Stimulated activated CD4-positive, alpha-beta T cell treated with anti-CD3 and anti-CD28 coated beads, Interleukin-12 subunit alpha, Interleukin-12 subunit beta, amount 100 ng/mL, for 4 hours (primary cell): ENCODE measurements at regions not wholly inside any gene's neighbourhood (a gene's known extent, or its start where the extent isn't known, plus 50 kb on each side); places are given as distances from the start of the nearest gene placed in this dataset.

Experiments used
- DNase-seq: peaks from one replicate; pipeline ENCODE4 v3.0.0-alpha.2; 2020

GRCh38 chr3:194838236-194838635, 152.6 kb downstream of the FAM43A start:
- no peak for DNase-seq

GRCh38 chr3:194840661-194841514, 155.2 kb downstream of the FAM43A start:
- no peak for DNase-seq

GRCh38 chr3:194841515-194841841, 155.8 kb downstream of the FAM43A start:
- DNase-seq, result no peak

GRCh38 chr3:194843556-194843955, 157.9 kb downstream of the FAM43A start:
- no peak for DNase-seq

GRCh38 chr3:194844046-194844445, 158.4 kb downstream of the FAM43A start:
- DNase-seq, result no peak

GRCh38 chr3:194849166-194849875, 163.6 kb downstream of the FAM43A start:
- no peak for DNase-seq

- no peak for DNase-seq
These were observed 165.6 kb downstream of the FAM43A start for GRCh38 chr3:194851254-194851653.

GRCh38 chr3:194851941-194852340, 166.3 kb downstream of the FAM43A start:
- no peak for DNase-seq

GRCh38 chr3:194852345-194852744, 166.7 kb downstream of the FAM43A start:
- no peak for DNase-seq

- DNase-seq, result no peak
These were observed 167.3 kb downstream of the FAM43A start for GRCh38 chr3:194852831-194853508.

- no peak for DNase-seq
These were observed 168.5 kb downstream of the FAM43A start for GRCh38 chr3:194854206-194854605.

GRCh38 chr3:194854659-194855390, 169.1 kb downstream of the FAM43A start:
- DNase-seq, result no peak

GRCh38 chr3:194856296-194856695, 170.6 kb downstream of the FAM43A start:
- no peak for DNase-seq

- no peak for DNase-seq
These were observed 171.9 kb downstream of the FAM43A start for GRCh38 chr3:194857469-194858113.

- no peak for DNase-seq
These were observed 172.7 kb downstream of the FAM43A start for GRCh38 chr3:194858382-194858781.

GRCh38 chr3:194860725-194861124, 175.0 kb downstream of the FAM43A start:
- DNase-seq, result no peak

GRCh38 chr3:194861375-194861774, 175.7 kb downstream of the FAM43A start:
- DNase-seq, result no peak

GRCh38 chr3:194865061-194865460, 179.4 kb downstream of the FAM43A start:
- DNase-seq, result no peak

- DNase-seq, result no peak
These were observed 179.9 kb downstream of the FAM43A start for GRCh38 chr3:194865615-194866014.

GRCh38 chr3:194866236-194866635, 180.6 kb downstream of the FAM43A start:
- no peak for DNase-seq

- no peak for DNase-seq
These were observed 181.7 kb downstream of the FAM43A start for GRCh38 chr3:194867270-194867983.

- DNase-seq, result no peak
These were observed 183.1 kb downstream of the FAM43A start for GRCh38 chr3:194868831-194869230.
